HepG2 (cell line): ENCODE measurements at regions not wholly inside any gene's neighbourhood (a gene's known extent, or its start where the extent isn't known, plus 50 kb on each side); places are given as distances from the start of the nearest gene placed in this dataset.

Source experiments
- ATAC-seq: fragments of 200-7000 bp; cut with Tn5 transposase; 3 replicates; pipeline ENCODE4 v1.9.1; 2020; ENCODE audit warnings: mild to moderate bottlenecking, moderate library complexity
- BruUV-seq: library from RNA; stranded (reverse); fragments of 400-500 nt; replicated peaks from 2 replicates; lab custom pipeline; 2021; lab: Mats Ljungman, UMichigan
- CTCF ChIA-PET: fragments of 300-600 bp; formaldehyde crosslinking; extraction: SDS; loops from one replicate; lab custom pipeline; 2021; ENCODE audit warnings: low total read pairs, inconsistent platforms, low intra/inter-chr PET ratio; lab: Yijun Ruan, JAX
- POLR2A ChIA-PET: fragments of 350-600 bp; sonication (Branson Sonifier 250); formaldehyde crosslinking; loops from one replicate; lab custom pipeline; 2020; ENCODE audit warnings: antibody characterized with exemption, inconsistent platforms; lab: Yijun Ruan, JAX
- DNase-seq: peaks from one replicate; pipeline ENCODE4 v3.0.0-alpha.2; 2015; ENCODE audit warnings: low spot score
- FAIRE-seq: peaks from 3 replicates; lab custom pipeline; 2011; peaks lifted over from hg19 to GRCh38; lab: Jason Lieb, UNC
- H2AFZ ChIP-seq: one replicate; pipeline ENCODE4 v1.6.1; 2011; ENCODE audit warnings: low read length, inconsistent platforms
- H3K27ac ChIP-seq: fragments of 300-600 bp; 3 replicates; pipeline ENCODE4 v1.8.0; 2011; ENCODE audit warnings: mixed run types, mild to moderate bottlenecking, mixed read lengths, low read length, inconsistent platforms; ENCODE audit not compliant: insufficient read depth; ENCODE audit errors: extremely low read length
- H3K27me3 ChIP-seq, 2 experiments: fragments of 200-600 bp in 1 of 2; 2 replicates in 1 of 2; 3 replicates in 1 of 2; pipeline versions ENCODE4 v1.6.0 to v1.8.0; 2011; ENCODE audit warnings: low read length in 2 of 2, mild to moderate bottlenecking in 2 of 2, moderate library complexity in 2 of 2, inconsistent platforms in 1 of 2; ENCODE audit not compliant: insufficient read depth in 2 of 2, control insufficient read depth in 1 of 2
- H3K36me3 ChIP-seq, 2 experiments: fragments of 200-600 bp in 1 of 2; replicated peaks in 1 of 2; 2 replicates in 1 of 2; 3 replicates in 1 of 2; pipeline versions ENCODE4 v1.5.1 to v1.8.0; 2011; ENCODE audit warnings: low read length in 2 of 2, inconsistent platforms in 1 of 2; ENCODE audit not compliant: insufficient read depth in 2 of 2, control insufficient read depth in 1 of 2
- H3K4me1 ChIP-seq: 2 replicates; pipeline ENCODE4 v1.5.1; 2012; ENCODE audit warnings: low read length, inconsistent platforms; ENCODE audit not compliant: insufficient read depth
- H3K4me2 ChIP-seq: 2 replicates; pipeline ENCODE4 v1.6.0; 2011; ENCODE audit warnings: low read depth, low read length, inconsistent platforms
- H3K4me3 ChIP-seq, 3 experiments: fragments of 200-600 bp in 1 of 3; sonication (generic), shearing (Covaris generic) in 1 of 3; replicated peaks in 1 of 3; 2 replicates each; pipeline ENCODE4 v1.5.1; 2011 to 2016; ENCODE audit warnings: low read length in 3 of 3, inconsistent platforms in 2 of 3, low read depth in 2 of 3, mild to moderate bottlenecking in 2 of 3, control low read depth in 1 of 3, mixed read lengths in 1 of 3; ENCODE audit not compliant: insufficient read depth in 1 of 3
- H3K79me2 ChIP-seq: one replicate; pipeline ENCODE4 v1.6.1; 2011; ENCODE audit warnings: low read length, inconsistent platforms; ENCODE audit not compliant: insufficient read depth
- H3K9ac ChIP-seq: 2 replicates; pipeline ENCODE4 v1.6.0; 2011; ENCODE audit warnings: mild to moderate bottlenecking, low read depth, low read length, inconsistent platforms; ENCODE audit not compliant: insufficient read depth
- H3K9me3 ChIP-seq: 2 replicates; pipeline ENCODE4 v1.5.1; 2012; ENCODE audit warnings: mild to moderate bottlenecking, low read length
- H4K20me1 ChIP-seq: 2 replicates; pipeline ENCODE4 v1.6.0; 2011; ENCODE audit warnings: inconsistent platforms, mild to moderate bottlenecking, low read length, moderate library complexity; ENCODE audit not compliant: insufficient read depth
- ARHGAP35 ChIP-seq: sonication (generic); formaldehyde crosslinking; IDR thresholded peaks from 2 replicates; pipeline ENCODE4 v1.9.0; 2022; ENCODE audit warnings: mild to moderate bottlenecking, inconsistent platforms, moderate library complexity, missing genetic modification reagents, borderline replicate concordance
- NKX3-1 ChIP-seq: sonication (generic); formaldehyde crosslinking; IDR thresholded peaks from 2 replicates; pipeline ENCODE4 v1.5.0; 2020; ENCODE audit warnings: missing genetic modification reagents
- WGBS: methylation state at CpG from one replicate; pipeline ENCODE4 v1.1.6; 2017; ENCODE audit warnings: low lambda C conversion rate; 5-methylcytosine and 5-hydroxymethylcytosine counted together
- in situ Hi-C: cut with HindIII; loops from 2 replicates; pipeline ENCODE4 v1.10.0; 2017; ENCODE audit warnings: low pct_unique_long_range_greater_than_20kb; ENCODE audit not compliant: extremely low pct_ligation_motif_present
- intact Hi-C: fragments of 100-400 bp; cut with micrococcal nuclease; formaldehyde crosslinking; loops from one replicate; pipeline ENCODE4 v1.10.0; 2022; ENCODE audit not compliant: unreplicated experiment
- TF ChIP-seq, protein P1 (sequence below): sonication (generic); formaldehyde crosslinking; IDR thresholded peaks from 2 replicates; pipeline ENCODE4 v1.9.0; 2021; ENCODE audit warnings: missing genetic modification reagents, mild to moderate bottlenecking, borderline replicate concordance
- TF ChIP-seq, protein P2 (sequence below): sonication (generic); formaldehyde crosslinking; IDR thresholded peaks from 2 replicates; pipeline ENCODE4 v1.4.0; 2020; ENCODE audit warnings: missing genetic modification reagents

DNA sequence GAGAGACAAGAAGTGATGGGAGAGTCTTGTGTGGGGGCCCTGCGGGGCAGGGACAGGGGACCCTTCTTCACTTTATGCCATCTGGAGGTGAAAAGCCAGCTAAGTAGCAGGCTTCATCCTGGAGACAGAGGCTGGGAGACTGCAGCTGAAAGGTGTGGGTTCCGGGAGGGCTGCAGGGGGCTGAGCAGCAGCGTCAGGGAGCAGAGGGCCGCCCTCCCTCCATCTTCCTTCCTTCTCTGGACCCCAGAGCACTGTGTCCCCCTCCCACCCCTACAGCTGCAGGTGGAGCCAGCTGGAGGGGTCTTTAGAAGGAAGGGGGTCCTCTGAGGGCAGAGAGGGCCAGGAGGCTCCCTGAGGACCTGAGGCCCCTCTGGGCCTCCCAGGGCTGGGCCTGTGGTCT, 96.6 kb downstream of the WTIP start:
- ATAC-seq (no peak), DNase-seq (no peak), FAIRE-seq (no peak)
- no TSS peak for BruUV-seq
- TF ChIP-seq, protein P1, sequence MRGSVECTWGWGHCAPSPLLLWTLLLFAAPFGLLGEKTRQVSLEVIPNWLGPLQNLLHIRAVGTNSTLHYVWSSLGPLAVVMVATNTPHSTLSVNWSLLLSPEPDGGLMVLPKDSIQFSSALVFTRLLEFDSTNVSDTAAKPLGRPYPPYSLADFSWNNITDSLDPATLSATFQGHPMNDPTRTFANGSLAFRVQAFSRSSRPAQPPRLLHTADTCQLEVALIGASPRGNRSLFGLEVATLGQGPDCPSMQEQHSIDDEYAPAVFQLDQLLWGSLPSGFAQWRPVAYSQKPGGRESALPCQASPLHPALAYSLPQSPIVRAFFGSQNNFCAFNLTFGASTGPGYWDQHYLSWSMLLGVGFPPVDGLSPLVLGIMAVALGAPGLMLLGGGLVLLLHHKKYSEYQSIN (CRISPR knock-in tag): no peak
- TF ChIP-seq ARHGAP35: no peak
- TF ChIP-seq, protein P2, sequence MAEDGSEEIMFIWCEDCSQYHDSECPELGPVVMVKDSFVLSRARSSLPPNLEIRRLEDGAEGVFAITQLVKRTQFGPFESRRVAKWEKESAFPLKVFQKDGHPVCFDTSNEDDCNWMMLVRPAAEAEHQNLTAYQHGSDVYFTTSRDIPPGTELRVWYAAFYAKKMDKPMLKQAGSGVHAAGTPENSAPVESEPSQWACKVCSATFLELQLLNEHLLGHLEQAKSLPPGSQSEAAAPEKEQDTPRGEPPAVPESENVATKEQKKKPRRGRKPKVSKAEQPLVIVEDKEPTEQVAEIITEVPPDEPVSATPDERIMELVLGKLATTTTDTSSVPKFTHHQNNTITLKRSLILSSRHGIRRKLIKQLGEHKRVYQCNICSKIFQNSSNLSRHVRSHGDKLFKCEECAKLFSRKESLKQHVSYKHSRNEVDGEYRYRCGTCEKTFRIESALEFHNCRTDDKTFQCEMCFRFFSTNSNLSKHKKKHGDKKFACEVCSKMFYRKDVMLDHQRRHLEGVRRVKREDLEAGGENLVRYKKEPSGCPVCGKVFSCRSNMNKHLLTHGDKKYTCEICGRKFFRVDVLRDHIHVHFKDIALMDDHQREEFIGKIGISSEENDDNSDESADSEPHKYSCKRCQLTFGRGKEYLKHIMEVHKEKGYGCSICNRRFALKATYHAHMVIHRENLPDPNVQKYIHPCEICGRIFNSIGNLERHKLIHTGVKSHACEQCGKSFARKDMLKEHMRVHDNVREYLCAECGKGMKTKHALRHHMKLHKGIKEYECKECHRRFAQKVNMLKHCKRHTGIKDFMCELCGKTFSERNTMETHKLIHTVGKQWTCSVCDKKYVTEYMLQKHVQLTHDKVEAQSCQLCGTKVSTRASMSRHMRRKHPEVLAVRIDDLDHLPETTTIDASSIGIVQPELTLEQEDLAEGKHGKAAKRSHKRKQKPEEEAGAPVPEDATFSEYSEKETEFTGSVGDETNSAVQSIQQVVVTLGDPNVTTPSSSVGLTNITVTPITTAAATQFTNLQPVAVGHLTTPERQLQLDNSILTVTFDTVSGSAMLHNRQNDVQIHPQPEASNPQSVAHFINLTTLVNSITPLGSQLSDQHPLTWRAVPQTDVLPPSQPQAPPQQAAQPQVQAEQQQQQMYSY (CRISPR knock-in tag): no peak
- TF ChIP-seq NKX3-1 (CRISPR knock-in tag): no peak
- Histone ChIP-seq H3K79me2 (no peaks in the 10 kb centered on the region), H3K4me2 (no peak overlapping the region), H3K9ac (no peak overlapping the region), H2AFZ (no peak overlapping the region), H3K36me3 (no peaks in the 10 kb centered on the region), H3K27me3 (peaks cover 0 to 1% of the 10 kb centered on the region in 2 experiments; a peak in 1 of 5 replicates), H3K9me3 (no peaks in the 10 kb centered on the region), H3K4me1 (no peaks in the 10 kb centered on the region), H3K27ac (no peak overlapping the region), H3K4me3 (no peak overlapping the region), H4K20me1 (no peaks in the 10 kb centered on the region)
- intact Hi-C loops: no loop called here
- in situ Hi-C loops: no loop called here
- POLR2A ChIA-PET: no interaction called here
- WGBS: 66% methylated on average over 3 of the region's 4 CpGs
- CTCF ChIA-PET: no interaction called here
